Left ventricle myocardium inferior (tissue), 1 donor: ENCODE measurements at regions not wholly inside any gene's neighbourhood (a gene's known extent, or its start where the extent isn't known, plus 50 kb on each side); places are given as distances from the start of the nearest gene placed in this dataset.
A peak's percentile ranks its signal among the peaks of the same experiment; 100 is the strongest.

Source experiments
- DNase-seq: peaks from one replicate; pipeline ENCODE4 v3.0.0-alpha.2; 2020
- H3K27ac ChIP-seq: fragments of 200-600 bp; replicated peaks from 2 replicates; pipeline ENCODE4 v1.8.0; 2021
- H3K27me3 ChIP-seq: fragments of 200-600 bp; 2 replicates; pipeline ENCODE4 v1.8.0; 2021; ENCODE audit warnings: low read depth
- H3K36me3 ChIP-seq: fragments of 200-600 bp; 2 replicates; pipeline ENCODE4 v1.8.0; 2021
- H3K4me1 ChIP-seq: fragments of 200-600 bp; 2 replicates; pipeline ENCODE4 v1.8.0; 2021
- H3K4me3 ChIP-seq: fragments of 200-600 bp; 2 replicates; pipeline ENCODE4 v1.8.0; 2021; ENCODE audit warnings: mild to moderate bottlenecking, moderate library complexity
- H3K9me3 ChIP-seq: fragments of 200-600 bp; replicated peaks from 2 replicates; pipeline ENCODE4 v1.8.0; 2021
- CTCF ChIP-seq: fragments of 200-600 bp; IDR thresholded peaks from 2 replicates; pipeline ENCODE4 v1.8.0; 2021; ENCODE audit warnings: antibody characterized with exemption, mild to moderate bottlenecking, borderline replicate concordance
- intact Hi-C: fragments of 100-400 bp; cut with micrococcal nuclease; formaldehyde crosslinking; loops from one replicate; pipeline ENCODE4 v1.11.0; 2022
- donor health status: DM: no; HTN: yes; CAD: no; lungs with severe emphysema.

GRCh38 chr1:65050735-65051134 is 84.4 kb upstream of the JAK1 start:
- intact Hi-C loops = no loop called here

GRCh38 chr1:65054481-65054880 is 88.1 kb upstream of the JAK1 start:
- no peak for TF ChIP-seq CTCF
- H3K4me1 ChIP-seq = peaks cover 49% of the 10 kb centered on the region
- H3K27me3 ChIP-seq = no peaks in the 10 kb centered on the region
- no peak overlapping the region for H3K4me3 ChIP-seq
- intact Hi-C loops = no loop called here
- H3K36me3 ChIP-seq = peaks cover 41% of the 10 kb centered on the region
- no peaks in the 10 kb centered on the region for H3K9me3 ChIP-seq
- H3K27ac ChIP-seq = no peak overlapping the region
- DNase-seq = no peak

More at GRCh38 chr1:65050735-65051134, 84.4 kb upstream of the JAK1 start:
- H3K4me1 ChIP-seq = peaks cover 31% of the 10 kb centered on the region
- H3K9me3 ChIP-seq = no peaks in the 10 kb centered on the region
- no peak overlapping the region for H3K4me3 ChIP-seq
- no peak for TF ChIP-seq CTCF
- no peak overlapping the region for H3K27ac ChIP-seq
- H3K27me3 ChIP-seq = no peaks in the 10 kb centered on the region
- DNase-seq = no peak
- H3K36me3 ChIP-seq = peaks cover 17% of the 10 kb centered on the region

- no peak for DNase-seq
- no peak for TF ChIP-seq CTCF
- H3K27me3 ChIP-seq = no peaks in the 10 kb centered on the region
- H3K36me3 ChIP-seq = peaks cover 41% of the 10 kb centered on the region
- intact Hi-C loops = no loop called here
- no peaks in the 10 kb centered on the region for H3K9me3 ChIP-seq
- no peak overlapping the region for H3K4me3 ChIP-seq
- H3K27ac ChIP-seq = peak overlapping the region; percentile 42
- H3K4me1 ChIP-seq = peaks cover 57% of the 10 kb centered on the region
Observed at GRCh38 chr1:65055747-65056146, 89.4 kb upstream of the JAK1 start.

- peaks cover 62% of the 10 kb centered on the region for H3K4me1 ChIP-seq
- no peak overlapping the region for H3K4me3 ChIP-seq
- intact Hi-C loops = no loop called here
- no peak for DNase-seq
- peak overlapping the region; percentile 42 for H3K27ac ChIP-seq
- peaks cover 41% of the 10 kb centered on the region for H3K36me3 ChIP-seq
- no peak for TF ChIP-seq CTCF
- no peaks in the 10 kb centered on the region for H3K27me3 ChIP-seq
- no peaks in the 10 kb centered on the region for H3K9me3 ChIP-seq
Observed at GRCh38 chr1:65056234-65056633, 89.9 kb upstream of the JAK1 start.

GRCh38 chr1:65056866-65057265 is 90.5 kb upstream of the JAK1 start:
- H3K36me3 ChIP-seq = peaks cover 41% of the 10 kb centered on the region
- H3K4me3 ChIP-seq = no peak overlapping the region
- intact Hi-C loops = no loop called here
- DNase-seq = no peak
- H3K27ac ChIP-seq = peak overlapping the region; percentile 42
- TF ChIP-seq CTCF = no peak
- no peaks in the 10 kb centered on the region for H3K9me3 ChIP-seq
- H3K4me1 ChIP-seq = peaks cover 68% of the 10 kb centered on the region
- H3K27me3 ChIP-seq = no peaks in the 10 kb centered on the region
